DOHH2 (cell line): ENCODE measurements at regions not wholly inside any gene's neighbourhood (a gene's known extent, or its start where the extent isn't known, plus 50 kb on each side); places are given as distances from the start of the nearest gene placed in this dataset.

Source experiments
- EZH2phosphoT487 ChIP-seq: fragments of 200-600 bp; sonication (generic); IDR thresholded peaks from 2 replicates; pipeline ENCODE4 v1.6.1; 2017; ENCODE audit warnings: borderline replicate concordance, mild to moderate bottlenecking, antibody characterized with exemption, low read length, moderate library complexity, mixed read lengths
- TF ChIP-seq, protein P1 (sequence below): fragments of 200-600 bp; sonication (generic); IDR thresholded peaks from one replicate; pipeline ENCODE4 v1.5.1; 2014; ENCODE audit warnings: antibody characterized with exemption, mild to moderate bottlenecking, low read depth, low read length; ENCODE audit not compliant: poor library complexity, severe bottlenecking

DNA sequence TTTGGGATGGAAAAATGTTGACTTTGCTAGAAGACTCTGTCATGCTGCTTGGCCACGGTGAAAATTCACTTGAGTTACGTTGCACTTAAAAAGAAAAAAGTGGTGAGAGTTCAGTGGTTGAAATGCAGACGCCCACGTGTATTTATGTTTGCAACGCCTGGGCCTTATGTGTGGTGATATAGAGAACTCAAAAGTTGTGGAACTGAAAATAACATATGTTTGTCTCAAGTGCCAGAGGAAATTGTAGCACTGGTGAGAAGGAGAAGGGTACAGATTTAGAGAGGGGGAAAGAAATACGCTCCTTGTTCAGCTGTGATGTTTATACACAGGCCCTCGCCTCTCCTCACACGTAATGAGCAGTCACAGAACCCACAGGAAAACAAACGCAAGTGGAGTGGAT lies 73.6 kb downstream of the EMX2 start:
- TF ChIP-seq, protein P1, sequence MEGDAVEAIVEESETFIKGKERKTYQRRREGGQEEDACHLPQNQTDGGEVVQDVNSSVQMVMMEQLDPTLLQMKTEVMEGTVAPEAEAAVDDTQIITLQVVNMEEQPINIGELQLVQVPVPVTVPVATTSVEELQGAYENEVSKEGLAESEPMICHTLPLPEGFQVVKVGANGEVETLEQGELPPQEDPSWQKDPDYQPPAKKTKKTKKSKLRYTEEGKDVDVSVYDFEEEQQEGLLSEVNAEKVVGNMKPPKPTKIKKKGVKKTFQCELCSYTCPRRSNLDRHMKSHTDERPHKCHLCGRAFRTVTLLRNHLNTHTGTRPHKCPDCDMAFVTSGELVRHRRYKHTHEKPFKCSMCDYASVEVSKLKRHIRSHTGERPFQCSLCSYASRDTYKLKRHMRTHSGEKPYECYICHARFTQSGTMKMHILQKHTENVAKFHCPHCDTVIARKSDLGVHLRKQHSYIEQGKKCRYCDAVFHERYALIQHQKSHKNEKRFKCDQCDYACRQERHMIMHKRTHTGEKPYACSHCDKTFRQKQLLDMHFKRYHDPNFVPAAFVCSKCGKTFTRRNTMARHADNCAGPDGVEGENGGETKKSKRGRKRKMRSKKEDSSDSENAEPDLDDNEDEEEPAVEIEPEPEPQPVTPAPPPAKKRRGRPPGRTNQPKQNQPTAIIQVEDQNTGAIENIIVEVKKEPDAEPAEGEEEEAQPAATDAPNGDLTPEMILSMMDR, result no peak
- TF ChIP-seq EZH2phosphoT487, result no peak
